SK-N-SH (cell line): ENCODE measurements at regions not wholly inside any gene's neighbourhood (a gene's known extent, or its start where the extent isn't known, plus 50 kb on each side); places are given as distances from the start of the nearest gene placed in this dataset.

ENCODE experiments used
- CHD2 ChIP-seq: fragments of 150-350 bp; IDR thresholded peaks from 2 replicates; pipeline ENCODE4 v1.6.1; 2018; ENCODE audit warnings: low read length; ENCODE audit not compliant: partially characterized antibody
- SIN3A ChIP-seq: IDR thresholded peaks from 2 replicates; pipeline ENCODE4 v1.6.1; 2012; ENCODE audit warnings: low read depth, mild to moderate bottlenecking, low read length, moderate library complexity, borderline replicate concordance

DNA sequence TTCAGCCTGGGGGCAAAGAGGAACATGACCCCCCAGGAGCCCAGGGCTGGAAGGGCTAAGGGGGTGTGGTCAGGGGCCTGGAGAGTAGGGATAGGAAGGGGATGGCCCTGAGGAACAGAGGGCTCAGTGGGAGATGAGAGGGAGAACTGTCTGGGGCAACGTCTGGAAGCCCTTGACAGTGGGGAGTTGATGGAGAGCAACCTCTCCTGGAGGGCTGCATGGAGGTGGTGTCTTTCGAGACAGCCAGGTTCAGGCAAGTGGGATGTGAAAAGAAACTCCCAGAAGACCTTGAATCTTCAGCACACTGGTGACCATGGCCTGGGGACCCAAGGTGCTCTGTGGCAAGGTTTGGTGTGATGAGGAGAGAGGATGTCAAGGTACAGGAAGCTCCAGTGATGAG lies 54.2 kb upstream of the RUNX3 start:
- TF ChIP-seq CHD2 (no peak), SIN3A (no peak)
